GM12878 (cell line): ENCODE measurements at regions not wholly inside any gene's neighbourhood (a gene's known extent, or its start where the extent isn't known, plus 50 kb on each side); places are given as distances from the start of the nearest gene placed in this dataset.

Source experiments
- KAT2A ChIP-seq: conservative IDR thresholded peaks from 2 replicates; pipeline ENCODE4 v1.6.1; 2011; ENCODE audit warnings: low read depth, low read length; ENCODE audit not compliant: control insufficient read depth
- PML ChIP-seq: IDR thresholded peaks from 2 replicates; pipeline ENCODE4 v1.6.1; 2012; ENCODE audit warnings: low read length, inconsistent platforms
- TF ChIP-seq, protein P1 (sequence below), 3 experiments: IDR thresholded peaks in 2 of 3; conservative IDR thresholded peaks in 1 of 3; 2 replicates each; pipeline ENCODE4 v1.5.1; 2011; ENCODE audit warnings: low read depth in 3 of 3, low read length in 3 of 3, mild to moderate bottlenecking in 3 of 3, control low read depth in 2 of 3, moderate library complexity in 2 of 3, inconsistent platforms in 1 of 3, mixed read lengths in 1 of 3; ENCODE audit not compliant: control insufficient read depth in 2 of 3, insufficient read depth in 1 of 3; ENCODE audit errors: extremely low read depth in 1 of 3
- TF ChIP-seq, protein P2 (sequence below): fragments of 450-650 bp; IDR thresholded peaks from 2 replicates; pipeline ENCODE4 v1.6.1; 2016; ENCODE audit warnings: mild to moderate bottlenecking, moderate library complexity, borderline replicate concordance
- TF ChIP-seq, protein P3 (sequence below): fragments of 450-650 bp; IDR thresholded peaks from 2 replicates; pipeline ENCODE4 v1.6.1; 2017; ENCODE audit warnings: mild to moderate bottlenecking
- TF ChIP-seq, protein P4 (sequence below): fragments of 450-650 bp; formaldehyde crosslinking; IDR thresholded peaks from 2 replicates; pipeline ENCODE4 v1.4.0; 2020; ENCODE audit warnings: mild to moderate bottlenecking, moderate library complexity

DNA sequence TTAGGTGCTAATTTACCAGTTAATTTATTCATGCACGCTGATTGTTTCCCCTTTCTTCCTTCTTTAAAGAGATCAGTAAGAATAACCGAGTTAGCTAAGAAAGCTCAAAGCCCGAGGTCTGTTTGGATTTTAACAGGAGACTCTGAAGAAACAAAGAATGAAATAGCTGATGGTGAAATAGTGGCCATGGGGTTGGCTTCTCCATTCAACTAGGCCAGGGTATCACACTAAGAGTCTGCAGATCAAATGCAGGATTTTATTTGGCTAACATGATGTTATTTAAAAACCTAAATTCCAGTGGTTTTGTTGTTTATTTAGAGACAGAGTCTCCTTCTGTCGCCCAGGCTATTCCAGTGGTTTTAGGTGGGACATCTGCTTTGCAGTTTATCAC lies 65.2 kb upstream of the SYPL1 start:
- TF ChIP-seq, protein P1, sequence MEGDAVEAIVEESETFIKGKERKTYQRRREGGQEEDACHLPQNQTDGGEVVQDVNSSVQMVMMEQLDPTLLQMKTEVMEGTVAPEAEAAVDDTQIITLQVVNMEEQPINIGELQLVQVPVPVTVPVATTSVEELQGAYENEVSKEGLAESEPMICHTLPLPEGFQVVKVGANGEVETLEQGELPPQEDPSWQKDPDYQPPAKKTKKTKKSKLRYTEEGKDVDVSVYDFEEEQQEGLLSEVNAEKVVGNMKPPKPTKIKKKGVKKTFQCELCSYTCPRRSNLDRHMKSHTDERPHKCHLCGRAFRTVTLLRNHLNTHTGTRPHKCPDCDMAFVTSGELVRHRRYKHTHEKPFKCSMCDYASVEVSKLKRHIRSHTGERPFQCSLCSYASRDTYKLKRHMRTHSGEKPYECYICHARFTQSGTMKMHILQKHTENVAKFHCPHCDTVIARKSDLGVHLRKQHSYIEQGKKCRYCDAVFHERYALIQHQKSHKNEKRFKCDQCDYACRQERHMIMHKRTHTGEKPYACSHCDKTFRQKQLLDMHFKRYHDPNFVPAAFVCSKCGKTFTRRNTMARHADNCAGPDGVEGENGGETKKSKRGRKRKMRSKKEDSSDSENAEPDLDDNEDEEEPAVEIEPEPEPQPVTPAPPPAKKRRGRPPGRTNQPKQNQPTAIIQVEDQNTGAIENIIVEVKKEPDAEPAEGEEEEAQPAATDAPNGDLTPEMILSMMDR (IDR thresholded peaks at IDR 0.05 in 2 of 3, conservative IDR thresholded peaks at IDR 0.05 in 1 of 3; ENCODE audit: control insufficient read depth in 2 of 3, extremely low read depth in 1 of 3, insufficient read depth in 1 of 3, low read depth in 3 of 3, low read length in 3 of 3) = no peak
- TF ChIP-seq, protein P2, sequence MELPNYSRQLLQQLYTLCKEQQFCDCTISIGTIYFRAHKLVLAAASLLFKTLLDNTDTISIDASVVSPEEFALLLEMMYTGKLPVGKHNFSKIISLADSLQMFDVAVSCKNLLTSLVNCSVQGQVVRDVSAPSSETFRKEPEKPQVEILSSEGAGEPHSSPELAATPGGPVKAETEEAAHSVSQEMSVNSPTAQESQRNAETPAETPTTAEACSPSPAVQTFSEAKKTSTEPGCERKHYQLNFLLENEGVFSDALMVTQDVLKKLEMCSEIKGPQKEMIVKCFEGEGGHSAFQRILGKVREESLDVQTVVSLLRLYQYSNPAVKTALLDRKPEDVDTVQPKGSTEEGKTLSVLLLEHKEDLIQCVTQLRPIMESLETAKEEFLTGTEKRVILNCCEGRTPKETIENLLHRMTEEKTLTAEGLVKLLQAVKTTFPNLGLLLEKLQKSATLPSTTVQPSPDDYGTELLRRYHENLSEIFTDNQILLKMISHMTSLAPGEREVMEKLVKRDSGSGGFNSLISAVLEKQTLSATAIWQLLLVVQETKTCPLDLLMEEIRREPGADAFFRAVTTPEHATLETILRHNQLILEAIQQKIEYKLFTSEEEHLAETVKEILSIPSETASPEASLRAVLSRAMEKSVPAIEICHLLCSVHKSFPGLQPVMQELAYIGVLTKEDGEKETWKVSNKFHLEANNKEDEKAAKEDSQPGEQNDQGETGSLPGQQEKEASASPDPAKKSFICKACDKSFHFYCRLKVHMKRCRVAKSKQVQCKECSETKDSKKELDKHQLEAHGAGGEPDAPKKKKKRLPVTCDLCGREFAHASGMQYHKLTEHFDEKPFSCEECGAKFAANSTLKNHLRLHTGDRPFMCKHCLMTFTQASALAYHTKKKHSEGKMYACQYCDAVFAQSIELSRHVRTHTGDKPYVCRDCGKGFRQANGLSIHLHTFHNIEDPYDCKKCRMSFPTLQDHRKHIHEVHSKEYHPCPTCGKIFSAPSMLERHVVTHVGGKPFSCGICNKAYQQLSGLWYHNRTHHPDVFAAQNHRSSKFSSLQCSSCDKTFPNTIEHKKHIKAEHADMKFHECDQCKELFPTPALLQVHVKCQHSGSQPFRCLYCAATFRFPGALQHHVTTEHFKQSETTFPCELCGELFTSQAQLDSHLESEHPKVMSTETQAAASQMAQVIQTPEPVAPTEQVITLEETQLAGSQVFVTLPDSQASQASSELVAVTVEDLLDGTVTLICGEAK = no peak
- TF ChIP-seq, protein P3, sequence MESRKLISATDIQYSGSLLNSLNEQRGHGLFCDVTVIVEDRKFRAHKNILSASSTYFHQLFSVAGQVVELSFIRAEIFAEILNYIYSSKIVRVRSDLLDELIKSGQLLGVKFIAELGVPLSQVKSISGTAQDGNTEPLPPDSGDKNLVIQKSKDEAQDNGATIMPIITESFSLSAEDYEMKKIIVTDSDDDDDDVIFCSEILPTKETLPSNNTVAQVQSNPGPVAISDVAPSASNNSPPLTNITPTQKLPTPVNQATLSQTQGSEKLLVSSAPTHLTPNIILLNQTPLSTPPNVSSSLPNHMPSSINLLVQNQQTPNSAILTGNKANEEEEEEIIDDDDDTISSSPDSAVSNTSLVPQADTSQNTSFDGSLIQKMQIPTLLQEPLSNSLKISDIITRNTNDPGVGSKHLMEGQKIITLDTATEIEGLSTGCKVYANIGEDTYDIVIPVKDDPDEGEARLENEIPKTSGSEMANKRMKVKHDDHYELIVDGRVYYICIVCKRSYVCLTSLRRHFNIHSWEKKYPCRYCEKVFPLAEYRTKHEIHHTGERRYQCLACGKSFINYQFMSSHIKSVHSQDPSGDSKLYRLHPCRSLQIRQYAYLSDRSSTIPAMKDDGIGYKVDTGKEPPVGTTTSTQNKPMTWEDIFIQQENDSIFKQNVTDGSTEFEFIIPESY = no peak
- TF ChIP-seq, protein P4, sequence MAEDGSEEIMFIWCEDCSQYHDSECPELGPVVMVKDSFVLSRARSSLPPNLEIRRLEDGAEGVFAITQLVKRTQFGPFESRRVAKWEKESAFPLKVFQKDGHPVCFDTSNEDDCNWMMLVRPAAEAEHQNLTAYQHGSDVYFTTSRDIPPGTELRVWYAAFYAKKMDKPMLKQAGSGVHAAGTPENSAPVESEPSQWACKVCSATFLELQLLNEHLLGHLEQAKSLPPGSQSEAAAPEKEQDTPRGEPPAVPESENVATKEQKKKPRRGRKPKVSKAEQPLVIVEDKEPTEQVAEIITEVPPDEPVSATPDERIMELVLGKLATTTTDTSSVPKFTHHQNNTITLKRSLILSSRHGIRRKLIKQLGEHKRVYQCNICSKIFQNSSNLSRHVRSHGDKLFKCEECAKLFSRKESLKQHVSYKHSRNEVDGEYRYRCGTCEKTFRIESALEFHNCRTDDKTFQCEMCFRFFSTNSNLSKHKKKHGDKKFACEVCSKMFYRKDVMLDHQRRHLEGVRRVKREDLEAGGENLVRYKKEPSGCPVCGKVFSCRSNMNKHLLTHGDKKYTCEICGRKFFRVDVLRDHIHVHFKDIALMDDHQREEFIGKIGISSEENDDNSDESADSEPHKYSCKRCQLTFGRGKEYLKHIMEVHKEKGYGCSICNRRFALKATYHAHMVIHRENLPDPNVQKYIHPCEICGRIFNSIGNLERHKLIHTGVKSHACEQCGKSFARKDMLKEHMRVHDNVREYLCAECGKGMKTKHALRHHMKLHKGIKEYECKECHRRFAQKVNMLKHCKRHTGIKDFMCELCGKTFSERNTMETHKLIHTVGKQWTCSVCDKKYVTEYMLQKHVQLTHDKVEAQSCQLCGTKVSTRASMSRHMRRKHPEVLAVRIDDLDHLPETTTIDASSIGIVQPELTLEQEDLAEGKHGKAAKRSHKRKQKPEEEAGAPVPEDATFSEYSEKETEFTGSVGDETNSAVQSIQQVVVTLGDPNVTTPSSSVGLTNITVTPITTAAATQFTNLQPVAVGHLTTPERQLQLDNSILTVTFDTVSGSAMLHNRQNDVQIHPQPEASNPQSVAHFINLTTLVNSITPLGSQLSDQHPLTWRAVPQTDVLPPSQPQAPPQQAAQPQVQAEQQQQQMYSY (CRISPR knock-in tag) = no peak
- TF ChIP-seq KAT2A (no peak), PML (no peak)
